Superior temporal gyrus (tissue), 1 donor: ENCODE measurements at regions not wholly inside any gene's neighbourhood (a gene's known extent, or its start where the extent isn't known, plus 50 kb on each side); places are given as distances from the start of the nearest gene placed in this dataset.

Experiments used
- DNase-seq: peaks from one replicate; pipeline ENCODE4 v3.0.0-alpha.2; 2016; ENCODE audit errors: extremely low spot score

DNA sequence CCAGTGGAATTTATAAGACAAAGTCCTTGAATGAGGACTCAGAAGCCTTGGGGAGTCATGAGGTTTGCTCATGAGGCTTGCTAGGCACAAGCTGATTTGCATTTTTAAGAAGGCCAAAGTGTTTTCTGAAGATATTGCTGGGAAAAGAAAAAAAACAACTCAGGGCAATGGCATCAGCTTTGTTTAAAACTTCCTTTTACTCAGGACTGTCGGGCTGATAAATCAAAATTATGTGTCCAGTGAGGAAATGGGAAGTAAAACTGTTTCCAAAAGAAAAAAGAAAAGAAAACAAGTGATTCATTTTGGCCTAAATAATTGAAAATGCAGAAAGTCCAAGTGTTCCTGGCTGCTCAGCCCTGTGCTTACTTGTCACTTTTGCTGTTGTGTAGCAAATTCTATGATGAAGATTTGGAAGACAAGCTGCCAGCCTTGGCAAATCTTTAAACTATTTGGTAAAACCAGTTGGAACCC lies 282.4 kb downstream of the HLX start:
- no peak for DNase-seq

DNA sequence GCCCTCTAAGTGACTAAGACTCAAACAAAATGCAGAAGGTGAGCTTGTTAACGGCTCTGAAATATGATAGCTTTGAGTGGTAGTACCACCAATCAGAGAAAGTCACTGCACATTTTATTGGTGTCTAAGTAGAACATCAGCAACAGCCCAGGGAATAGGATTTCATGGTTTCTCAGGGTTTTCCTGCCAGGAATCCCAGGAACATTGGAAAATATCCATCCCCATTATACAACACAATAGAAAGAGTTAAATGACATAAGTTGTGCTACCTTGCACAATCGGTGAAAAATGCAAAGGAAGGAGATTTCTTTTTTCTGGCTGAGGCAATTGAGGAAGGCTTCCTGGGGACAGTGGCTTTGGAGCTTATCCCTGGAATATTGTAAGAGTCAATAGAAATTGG lies 283.1 kb downstream of the HLX start:
- DNase-seq, result no peak

DNA sequence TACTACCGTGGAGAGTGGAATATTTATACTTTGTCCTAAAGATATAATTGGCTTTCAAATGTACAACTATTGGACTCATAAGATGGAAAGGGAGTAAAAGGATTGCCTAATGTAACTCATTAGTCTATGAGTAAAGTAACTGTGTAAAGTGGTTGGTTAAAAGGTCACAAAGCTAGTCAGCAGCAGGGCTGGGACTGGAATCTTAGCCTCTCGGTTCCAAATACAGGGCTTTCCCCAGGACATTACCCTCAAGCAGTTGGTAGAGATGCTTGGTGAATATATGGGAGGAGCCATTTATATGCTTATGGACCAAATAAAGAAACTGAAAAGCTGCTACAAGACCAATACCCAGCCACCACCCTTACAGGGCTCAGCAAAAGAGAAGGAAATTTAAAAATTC lies 283.7 kb downstream of the HLX start:
- DNase-seq, result no peak

DNA sequence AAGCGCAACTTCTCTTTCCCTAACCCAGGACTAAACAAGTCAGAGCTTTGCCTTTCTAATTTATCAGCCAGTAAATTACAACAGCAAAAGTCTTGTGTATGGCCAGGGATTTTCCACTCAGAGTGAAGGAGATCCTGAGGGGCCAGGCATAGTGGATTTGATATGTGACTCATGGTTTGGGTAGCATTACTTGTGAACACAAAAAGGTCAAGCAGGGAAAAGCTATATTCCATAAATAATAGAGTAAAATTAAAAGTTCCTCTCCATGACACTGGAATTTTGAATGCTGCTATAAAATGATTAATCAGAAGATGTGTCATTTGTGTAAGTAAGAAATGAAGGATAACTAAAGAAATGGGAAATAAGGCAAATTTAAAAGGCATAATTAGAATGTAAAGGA lies 284.8 kb downstream of the HLX start:
- no peak for DNase-seq

DNA sequence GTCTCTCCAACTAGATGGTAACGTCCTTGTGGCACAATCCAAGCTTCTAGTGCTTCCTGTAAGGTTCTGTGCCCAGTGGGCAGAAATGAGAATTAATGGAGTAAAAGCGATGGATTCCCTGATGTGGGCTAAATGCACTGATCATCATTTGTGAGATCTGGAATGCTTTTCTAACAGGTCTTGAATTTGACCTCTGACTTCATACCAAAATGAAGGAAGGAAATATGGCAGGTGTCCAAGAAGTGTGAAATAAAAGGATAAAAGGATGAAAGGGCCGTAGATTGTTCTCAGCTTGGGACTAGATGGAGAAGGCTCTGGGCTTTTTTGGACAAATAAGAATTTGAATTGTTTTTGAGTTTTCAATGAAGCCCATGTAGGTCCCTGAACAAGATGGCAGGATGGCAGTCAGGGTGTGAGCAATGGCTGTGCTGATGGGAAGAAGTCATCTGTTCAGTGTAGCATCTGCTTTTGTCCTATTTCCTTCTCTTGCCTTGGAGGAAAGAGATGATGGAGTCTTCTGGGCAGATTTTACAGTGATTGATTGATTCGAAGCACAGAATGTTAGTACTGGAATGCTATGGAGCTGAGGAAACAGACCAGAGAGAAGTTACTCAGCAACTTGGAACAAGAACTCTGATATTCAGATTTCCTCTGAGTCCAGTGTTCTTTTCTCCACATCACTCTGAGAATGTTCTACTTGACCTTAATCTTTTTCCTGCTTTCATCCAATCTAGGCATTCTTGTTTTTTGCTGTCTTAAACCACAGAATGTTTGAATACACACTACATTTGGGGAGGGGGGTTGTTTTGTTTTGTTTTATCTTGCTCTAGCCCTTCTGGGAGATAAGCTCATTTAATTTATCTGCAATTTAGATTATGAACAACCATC lies 286.0 kb downstream of the HLX start:
- no peak for DNase-seq

DNA sequence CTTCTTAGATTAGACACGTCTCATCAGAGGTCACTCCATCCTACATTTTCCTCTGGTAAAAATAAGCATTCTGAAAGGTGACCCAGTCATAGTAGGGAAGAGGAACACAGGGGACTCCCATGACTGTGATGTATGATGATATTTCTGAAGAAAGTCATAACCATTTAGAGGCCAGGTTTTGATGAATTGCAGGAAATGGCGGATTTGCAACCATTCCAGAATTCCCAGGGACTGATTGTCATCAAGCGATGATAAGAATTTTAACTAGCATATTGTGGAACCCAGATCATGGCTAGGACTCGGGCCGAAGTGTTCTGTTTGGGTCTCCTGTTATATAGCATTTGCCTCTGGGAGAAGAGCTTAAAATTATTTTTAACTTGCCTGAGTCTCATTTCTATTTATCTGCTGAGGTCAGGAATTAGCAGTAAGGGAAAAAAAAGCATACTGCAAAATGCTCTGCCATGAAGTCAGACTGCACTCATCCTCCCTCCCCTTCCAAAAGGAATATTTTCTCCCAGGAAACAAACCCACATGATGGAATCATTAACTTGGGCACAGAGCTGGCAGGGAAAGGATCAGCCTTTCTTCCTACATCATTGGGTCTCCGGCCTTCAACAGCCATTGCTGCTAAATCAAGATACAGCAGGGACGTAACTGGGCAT lies 286.7 kb downstream of the HLX start:
- no peak for DNase-seq

DNA sequence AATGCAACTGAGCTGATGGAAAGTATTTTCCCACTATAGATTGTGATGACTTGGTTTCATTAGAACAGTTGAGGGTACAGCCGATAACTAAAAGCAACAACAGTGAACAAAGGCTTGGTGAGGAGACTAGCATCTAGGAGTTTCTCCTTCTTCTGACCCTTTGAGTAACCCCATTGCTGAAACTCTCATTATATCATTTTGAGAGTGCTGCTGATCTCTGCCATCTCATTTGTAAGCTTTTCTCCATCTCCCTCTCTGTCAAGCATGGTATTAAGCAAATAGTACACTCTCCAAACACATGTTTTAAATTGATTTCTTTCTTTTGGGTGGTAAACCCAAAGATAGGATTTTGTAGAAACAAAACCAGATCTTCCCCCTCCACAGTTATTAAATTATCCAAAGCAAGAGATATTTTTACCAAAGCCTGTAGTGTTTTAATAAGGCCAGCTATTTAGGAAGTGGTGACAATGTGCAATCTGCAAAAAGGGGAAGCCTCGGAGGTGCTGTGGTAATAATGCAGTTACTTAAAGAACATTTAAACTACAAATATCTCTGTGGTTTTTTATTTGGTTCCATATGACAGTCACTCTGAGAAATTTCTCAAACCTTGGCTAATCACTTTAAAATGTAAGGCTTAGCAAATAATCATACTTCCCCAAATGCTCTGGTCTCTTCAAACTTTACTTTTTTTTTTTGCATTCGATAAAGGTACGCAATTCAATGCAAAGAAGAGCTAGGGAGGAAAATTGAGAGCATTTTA lies 287.5 kb downstream of the HLX start:
- no peak for DNase-seq

DNA sequence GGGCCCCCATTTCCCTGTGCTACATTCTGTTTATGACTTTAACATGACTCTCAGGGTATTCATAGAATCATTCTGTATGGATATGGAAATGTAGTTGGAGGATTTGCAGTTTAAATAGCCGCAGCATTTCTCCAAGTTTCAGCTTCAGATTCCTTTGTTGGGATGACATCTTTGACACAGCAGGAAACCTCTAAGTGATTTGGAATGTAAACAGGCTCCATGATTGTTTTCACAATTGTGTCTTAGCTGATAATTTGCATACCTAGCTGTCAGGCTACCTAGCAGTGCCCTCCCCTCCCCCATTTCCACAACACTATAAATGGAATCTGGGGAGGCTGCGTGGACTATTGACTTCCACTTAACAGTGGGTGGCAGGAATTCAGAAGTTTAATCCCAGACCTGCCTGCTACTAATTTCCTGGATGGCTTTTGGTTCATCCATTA lies 290.2 kb downstream of the HLX start:
- DNase-seq, result no peak

DNA sequence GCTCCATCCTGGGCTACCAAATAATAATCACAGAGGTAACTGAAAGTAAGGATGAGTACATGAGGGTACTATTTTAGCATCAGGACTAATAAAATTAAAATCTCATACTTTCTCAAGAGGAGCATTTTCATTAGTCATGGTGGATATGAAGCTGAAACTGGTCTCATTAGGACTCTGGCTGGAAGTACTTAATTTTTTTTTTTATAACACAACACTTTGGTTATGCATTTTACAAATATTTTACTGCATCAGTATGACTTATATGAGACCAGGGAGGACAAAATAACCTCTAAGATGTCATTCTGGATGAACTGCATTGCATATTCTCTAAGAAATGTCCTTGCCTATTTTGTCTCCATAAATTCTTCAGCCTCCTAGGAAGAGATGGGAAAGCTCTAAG lies 290.9 kb downstream of the HLX start:
- no peak for DNase-seq

DNA sequence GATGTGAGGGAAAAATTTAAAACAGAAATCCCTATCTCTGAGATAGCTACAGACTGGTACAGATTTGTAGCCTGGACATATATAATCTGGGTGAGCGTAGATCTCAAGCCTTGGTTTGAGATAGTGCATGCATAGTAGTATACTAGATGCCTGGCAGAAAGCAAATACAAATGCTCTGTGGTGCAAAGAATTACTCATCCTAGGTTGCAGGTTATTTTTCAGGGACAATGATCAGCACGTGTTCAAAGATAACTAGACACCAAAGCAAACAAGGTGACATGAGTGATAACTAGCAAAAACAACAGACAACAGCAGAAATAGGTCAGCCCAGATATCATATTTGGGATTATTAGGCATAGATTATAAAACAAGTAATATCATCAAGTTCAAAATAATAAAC lies 292.5 kb downstream of the HLX start:
- DNase-seq, result no peak

DNA sequence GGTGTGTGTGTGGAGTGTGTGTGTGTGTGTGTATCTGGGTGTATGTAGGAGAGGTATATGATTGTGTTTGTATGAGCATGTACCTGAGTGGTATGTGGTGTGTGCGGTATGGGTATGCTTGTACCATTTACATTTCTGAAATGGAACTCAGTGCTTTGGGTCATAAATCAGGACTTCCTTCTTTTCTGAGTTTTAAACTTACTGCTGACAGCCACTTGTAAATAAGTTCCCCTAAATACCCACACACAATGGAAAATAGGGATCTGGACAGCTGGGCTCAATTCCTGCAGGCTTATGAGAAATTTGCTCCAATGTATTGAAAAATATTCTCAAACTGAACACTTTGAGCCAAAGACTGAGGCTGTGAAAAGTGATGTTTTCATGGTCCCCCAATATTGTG lies 293.6 kb downstream of the HLX start:
- DNase-seq, result no peak

DNA sequence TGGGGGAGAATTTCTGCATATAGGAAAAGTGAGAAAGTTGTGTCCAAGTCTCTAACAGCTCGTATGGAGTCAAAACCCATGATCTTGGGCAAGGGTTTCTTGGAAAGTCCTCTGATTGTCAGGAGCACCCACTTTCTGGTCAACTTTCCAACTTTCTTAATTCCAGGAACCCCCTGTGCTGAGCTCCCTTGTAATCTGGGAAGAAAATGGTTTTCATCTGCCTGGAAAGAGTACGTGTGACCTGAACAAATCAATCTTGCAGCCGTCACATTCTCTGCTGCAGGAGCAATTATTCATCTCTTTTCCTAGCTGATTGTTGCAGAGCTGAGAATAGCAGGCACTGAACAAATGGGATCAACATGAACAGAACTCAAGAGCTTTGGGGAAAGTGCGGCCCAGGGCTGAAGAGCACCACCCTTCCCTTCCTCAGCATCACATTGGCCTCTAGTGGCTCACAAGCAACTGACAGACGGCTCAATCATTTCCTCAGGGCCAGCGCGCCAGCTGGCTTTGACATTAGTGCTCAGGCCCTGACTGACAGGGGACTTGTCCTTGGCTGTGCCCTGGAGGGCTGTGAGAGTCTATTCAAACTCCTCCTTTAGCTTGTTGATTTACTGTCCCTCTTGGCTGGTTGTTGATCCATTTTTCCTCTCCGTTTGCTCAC lies 295.2 kb downstream of the HLX start:
- DNase-seq, result no peak

DNA sequence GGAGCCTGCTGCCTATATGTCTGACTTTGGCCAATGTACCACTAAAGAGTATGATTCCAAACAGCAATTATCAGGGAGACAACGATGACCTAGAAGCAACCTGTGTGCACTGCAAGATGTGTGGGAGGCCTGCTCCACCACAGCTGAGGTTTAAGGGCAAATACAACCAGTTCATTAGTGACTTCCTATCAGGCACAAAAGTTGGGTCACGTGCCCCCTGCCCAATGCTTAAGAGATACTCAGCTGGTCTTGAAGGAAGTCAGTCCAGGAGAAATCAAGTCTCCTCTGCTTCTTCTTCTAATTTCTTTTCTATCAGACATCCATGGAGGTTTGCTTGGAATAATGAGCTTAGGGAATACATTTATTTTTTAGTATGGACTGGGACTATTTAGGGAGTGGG lies 296.0 kb downstream of the HLX start:
- no peak for DNase-seq

DNA sequence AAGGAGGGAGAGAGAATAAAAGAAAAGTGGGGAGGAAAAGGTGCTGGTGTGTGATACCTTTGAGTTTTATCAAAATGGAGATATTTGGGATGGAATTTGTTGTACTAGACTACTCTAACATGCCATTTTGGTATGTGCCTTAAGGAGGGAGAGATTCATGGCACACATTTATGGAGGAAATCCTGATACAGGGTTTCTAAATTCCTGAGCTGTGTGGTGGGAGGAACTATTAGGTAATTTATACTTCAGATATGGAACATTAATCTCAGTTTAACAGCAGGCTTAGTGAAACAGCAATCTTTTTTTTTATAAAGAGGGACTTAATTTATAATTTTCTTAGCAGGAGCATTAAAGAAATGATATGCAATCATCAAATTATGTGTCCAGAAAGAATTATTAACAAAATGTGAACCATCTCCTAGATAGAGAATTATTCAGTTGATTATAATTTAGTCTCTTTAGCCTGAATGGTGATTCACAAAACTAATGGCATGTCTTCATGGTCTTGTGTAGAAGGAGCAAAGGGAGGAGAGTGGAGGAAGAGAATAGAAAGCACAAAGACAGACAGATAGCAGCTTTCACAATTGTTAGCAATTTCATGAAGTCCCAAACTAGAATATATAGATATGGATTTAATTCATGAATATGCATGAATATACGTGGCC lies 301.6 kb downstream of the HLX start:
- DNase-seq, result no peak

DNA sequence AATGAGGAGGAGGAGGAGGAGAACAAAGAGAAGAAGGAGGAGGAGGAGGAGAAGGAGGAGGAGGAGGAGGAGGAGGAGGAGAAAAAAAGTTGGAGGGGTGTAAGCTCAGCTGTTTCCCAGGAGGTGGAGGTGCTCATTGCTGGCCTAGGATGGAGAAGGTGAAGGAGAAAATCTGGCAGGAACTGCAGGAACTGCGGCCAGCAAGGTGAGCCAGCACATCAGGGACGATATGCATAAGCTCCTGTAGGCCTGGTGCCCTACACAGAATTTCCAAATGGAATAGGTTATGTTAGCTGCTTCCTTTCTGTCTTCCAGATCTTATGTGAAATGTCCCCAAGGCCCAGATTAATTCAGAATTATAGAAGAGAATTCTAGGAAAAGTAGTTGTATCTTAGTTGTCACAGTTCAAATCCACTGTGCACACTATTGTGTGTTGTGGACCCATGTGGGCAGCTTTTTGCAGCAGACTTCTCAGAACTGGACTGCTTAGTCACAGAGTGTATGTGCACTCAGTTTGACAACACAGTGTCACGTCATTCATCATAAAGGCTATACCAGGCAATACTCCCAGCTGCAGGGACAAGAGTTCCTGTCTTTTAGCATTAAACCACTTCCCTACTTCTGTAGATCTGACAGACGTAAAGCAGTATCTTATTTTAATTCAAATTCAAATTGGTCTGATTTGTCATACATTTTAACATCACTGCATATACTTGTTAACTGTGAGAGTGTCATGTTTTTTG lies 303.7 kb downstream of the HLX start:
- no peak for DNase-seq

DNA sequence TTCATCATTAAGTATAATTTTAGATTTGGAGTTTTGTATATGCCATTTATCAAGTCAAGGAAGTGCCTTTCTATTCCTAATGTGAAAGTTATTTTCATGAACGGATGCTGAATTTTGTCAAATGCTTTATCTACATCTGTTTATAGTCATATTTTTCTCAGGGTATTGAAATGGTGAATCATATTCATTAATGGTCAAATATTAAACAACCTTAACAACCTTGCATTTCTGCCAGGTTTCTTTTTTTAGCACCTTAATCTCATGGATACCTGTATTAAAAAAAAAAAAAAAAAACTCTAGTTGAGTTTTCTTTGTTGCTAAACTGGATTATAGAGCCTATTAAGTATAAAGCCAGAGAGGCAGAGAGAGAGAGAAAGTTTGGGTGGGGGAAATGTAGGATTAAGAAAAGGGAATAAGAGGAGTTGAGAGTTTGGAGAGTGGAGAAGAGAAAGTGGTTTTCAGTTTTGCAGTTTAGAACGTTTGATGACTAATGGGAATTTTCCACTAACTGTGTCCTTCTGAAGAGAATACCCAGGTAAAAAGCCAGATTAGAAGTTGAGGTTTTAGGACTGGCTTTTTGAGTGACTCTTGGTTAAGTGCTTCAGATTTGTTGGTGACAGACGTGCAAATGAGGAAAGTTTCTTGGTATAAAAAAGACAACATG lies 305.0 kb downstream of the HLX start:
- no peak for DNase-seq

DNA sequence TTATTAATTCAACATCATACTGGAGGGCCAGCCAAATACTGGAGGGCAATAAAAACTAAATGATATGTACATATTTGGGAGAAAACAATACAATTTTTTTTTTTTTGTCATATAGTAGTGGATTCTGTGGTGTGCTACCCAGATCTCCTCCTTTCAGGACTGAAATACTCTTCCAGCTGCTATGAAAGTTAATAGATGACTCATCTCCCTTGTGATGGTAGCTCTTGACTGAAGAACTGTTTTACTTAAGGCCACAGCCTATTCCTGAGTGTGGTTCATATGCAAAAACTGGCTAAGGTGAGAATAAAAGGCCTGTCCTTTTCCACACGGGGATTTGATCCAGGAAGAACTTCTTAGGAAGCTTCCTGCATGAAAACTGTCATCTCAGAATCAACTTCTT lies 307.9 kb downstream of the HLX start:
- no peak for DNase-seq

DNA sequence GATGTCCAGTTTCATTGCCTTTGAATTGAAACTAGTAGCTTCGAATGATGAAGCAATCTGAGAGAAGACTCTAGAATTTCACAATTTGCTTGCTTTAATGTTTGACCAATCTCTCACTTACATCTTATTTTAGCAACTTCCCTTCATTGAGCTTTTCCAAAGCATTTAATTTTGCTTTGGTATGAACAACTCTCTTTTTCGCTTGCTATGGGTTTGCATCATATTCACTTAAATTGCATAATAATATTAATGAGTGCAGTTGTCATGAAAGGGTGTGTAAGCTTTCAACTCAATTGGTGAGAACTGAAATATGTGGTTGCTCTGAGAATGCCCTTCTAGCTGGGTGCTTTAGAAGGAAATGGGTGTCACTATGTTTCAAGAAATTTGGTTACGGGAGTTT lies 309.2 kb downstream of the HLX start:
- no peak for DNase-seq

DNA sequence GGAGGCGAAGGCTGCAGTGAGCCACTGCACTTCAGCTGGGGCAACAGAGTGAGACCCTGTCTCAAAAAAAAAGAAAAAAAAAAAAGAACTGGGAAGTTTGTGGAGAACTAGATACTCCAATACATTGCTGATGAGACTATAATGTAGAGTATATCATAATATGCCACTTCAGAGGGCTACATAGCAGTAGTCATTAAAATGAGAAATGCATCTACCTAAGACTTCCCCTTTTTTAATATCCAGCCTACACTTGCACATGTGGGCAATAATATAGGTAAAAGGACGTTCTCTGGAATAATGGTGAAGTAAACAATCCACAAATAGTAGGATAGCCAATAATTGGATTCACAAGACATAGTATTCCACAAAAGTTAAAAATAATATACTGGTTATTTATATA lies 311.0 kb downstream of the HLX start:
- DNase-seq, result no peak

DNA sequence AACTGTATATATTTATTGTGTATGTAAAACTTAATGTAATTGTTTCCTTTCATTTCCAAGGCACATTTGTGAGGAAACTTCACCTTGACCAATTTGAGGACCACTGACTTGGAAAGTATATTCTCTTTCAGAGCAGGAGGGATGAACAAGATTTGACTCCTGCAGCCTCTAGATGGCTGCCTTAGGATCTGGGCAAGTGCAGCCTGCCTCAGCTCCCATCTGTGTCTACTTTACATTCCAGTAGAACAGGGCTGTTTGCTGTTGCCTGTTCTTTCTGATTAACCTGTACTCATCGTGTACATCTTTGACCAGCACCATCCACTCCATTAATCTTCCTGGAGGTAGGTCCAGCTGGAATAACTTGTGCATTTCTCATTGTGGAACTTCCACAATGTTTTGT lies 312.8 kb downstream of the HLX start:
- no peak for DNase-seq
